DND-41 (cell line): ENCODE measurements at regions not wholly inside any gene's neighbourhood (a gene's known extent, or its start where the extent isn't known, plus 50 kb on each side); places are given as distances from the start of the nearest gene placed in this dataset.

Source experiments
- EZH2 ChIP-seq: IDR thresholded peaks from 3 replicates; pipeline ENCODE4 v1.6.1; 2012; ENCODE audit warnings: borderline replicate concordance, low read depth, mild to moderate bottlenecking, moderate library complexity, low read length, inconsistent platforms; ENCODE audit not compliant: severe bottlenecking
- TF ChIP-seq, protein P1 (sequence below): IDR thresholded peaks from 2 replicates; pipeline ENCODE4 v1.5.1; 2012; ENCODE audit warnings: borderline replicate concordance, low read length, moderate library complexity, mild to moderate bottlenecking; ENCODE audit not compliant: poor library complexity, severe bottlenecking; ENCODE audit errors: extremely low read depth

DNA sequence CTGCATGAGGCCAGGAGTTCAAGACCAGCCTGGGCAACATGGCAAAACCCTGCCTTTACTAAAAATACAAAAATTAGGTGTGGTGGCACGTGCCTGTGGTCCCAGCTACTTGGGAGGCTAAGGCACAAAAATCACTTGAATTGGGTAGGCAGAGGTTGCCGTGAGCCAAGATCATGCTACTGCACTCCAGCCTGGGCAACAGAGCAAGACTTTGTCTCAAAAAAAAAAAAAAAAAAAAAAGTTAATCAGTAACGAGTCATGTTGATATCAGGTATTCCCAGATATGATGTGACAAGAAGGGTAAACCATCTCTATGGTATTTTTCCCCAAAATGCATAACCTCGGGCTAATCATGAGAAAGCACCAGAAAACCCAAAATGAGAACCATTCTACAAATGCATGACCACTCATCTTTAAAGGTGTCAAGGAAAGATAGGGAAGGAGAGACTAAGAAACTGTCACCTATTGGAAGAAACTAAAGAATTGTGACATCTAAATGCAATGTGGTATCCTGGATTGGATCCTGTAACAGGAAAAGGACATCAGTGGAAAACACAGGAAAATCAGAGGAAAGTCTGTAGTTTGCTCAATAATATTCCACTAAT, 66.5 kb upstream of the MAP4 start:
- TF ChIP-seq, protein P1, sequence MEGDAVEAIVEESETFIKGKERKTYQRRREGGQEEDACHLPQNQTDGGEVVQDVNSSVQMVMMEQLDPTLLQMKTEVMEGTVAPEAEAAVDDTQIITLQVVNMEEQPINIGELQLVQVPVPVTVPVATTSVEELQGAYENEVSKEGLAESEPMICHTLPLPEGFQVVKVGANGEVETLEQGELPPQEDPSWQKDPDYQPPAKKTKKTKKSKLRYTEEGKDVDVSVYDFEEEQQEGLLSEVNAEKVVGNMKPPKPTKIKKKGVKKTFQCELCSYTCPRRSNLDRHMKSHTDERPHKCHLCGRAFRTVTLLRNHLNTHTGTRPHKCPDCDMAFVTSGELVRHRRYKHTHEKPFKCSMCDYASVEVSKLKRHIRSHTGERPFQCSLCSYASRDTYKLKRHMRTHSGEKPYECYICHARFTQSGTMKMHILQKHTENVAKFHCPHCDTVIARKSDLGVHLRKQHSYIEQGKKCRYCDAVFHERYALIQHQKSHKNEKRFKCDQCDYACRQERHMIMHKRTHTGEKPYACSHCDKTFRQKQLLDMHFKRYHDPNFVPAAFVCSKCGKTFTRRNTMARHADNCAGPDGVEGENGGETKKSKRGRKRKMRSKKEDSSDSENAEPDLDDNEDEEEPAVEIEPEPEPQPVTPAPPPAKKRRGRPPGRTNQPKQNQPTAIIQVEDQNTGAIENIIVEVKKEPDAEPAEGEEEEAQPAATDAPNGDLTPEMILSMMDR: no peak
- no peak for TF ChIP-seq EZH2
